B cell (primary cell): ENCODE measurements at regions not wholly inside any gene's neighbourhood (a gene's known extent, or its start where the extent isn't known, plus 50 kb on each side); places are given as distances from the start of the nearest gene placed in this dataset.

Experiments
- ATAC-seq: fragments of 200-7000 bp; cut with Tn5 transposase; one replicate; pipeline ENCODE4 v1.10.0; 2021; ENCODE audit warnings: low read depth, mild to moderate bottlenecking, moderate number of reproducible peaks, moderate library complexity
- CTCF ChIA-PET: fragments of 350-600 bp; sonication (Branson Sonifier 250); formaldehyde crosslinking; loops from one replicate; lab custom pipeline; 2021; ENCODE audit warnings: antibody characterized with exemption, inconsistent platforms; lab: Charles Lee
- POLR2A ChIA-PET: fragments of 350-600 bp; sonication (Branson Sonifier 250); formaldehyde crosslinking; loops from one replicate; lab custom pipeline; 2021; ENCODE audit warnings: antibody characterized with exemption; lab: Charles Lee
- DNase-seq: peaks from one replicate; pipeline ENCODE4 v3.0.0; 2013
- H2AFZ ChIP-seq: 2 replicates; pipeline ENCODE4 v1.6.1; 2012; ENCODE audit warnings: mild to moderate bottlenecking, low read depth, low read length; ENCODE audit not compliant: insufficient read depth, poor library complexity, severe bottlenecking
- H3K27ac ChIP-seq, 2 donors: 1 replicate in 1 of 2; 2 replicates in 1 of 2; pipeline ENCODE4 v1.5.1; 2012 to 2013; ENCODE audit warnings: low read length in 2 of 2, mild to moderate bottlenecking in 2 of 2, moderate library complexity in 1 of 2
- H3K27me3 ChIP-seq, 4 experiments: fragments of 200-600 bp in 1 of 4; sonication (generic) in 1 of 4; replicated peaks in 1 of 4; 1 replicate in 2 of 4; 2 replicates in 2 of 4; pipeline versions ENCODE4 v1.6.1 to v1.7.0; 2013 to 2016; ENCODE audit warnings: low read length in 3 of 4, mild to moderate bottlenecking in 2 of 4, mixed read lengths in 1 of 4, moderate library complexity in 1 of 4; ENCODE audit not compliant: insufficient read depth in 4 of 4, control insufficient read depth in 3 of 4; ENCODE audit errors: control extremely low read depth in 1 of 4
- H3K36me3 ChIP-seq, 2 experiments: replicated peaks in 1 of 2; 1 replicate in 1 of 2; 2 replicates in 1 of 2; pipeline versions ENCODE4 v1.6.1 to v1.7.1; 2013; ENCODE audit warnings: low read length in 1 of 2; ENCODE audit not compliant: insufficient read depth in 2 of 2, control insufficient read depth in 1 of 2; ENCODE audit errors: control extremely low read depth in 1 of 2, extremely low read depth in 1 of 2
- H3K4me1 ChIP-seq, 2 donors: fragments of 200-600 bp in 1 of 2; sonication (generic) in 1 of 2; 1 replicate in 1 of 2; 2 replicates in 1 of 2; pipeline versions ENCODE4 v1.5.1 to v1.6.1; 2013 to 2017; ENCODE audit warnings: low read length in 2 of 2; ENCODE audit not compliant: control insufficient read depth in 2 of 2, insufficient read depth in 2 of 2
- H3K4me2 ChIP-seq: replicated peaks from 2 replicates; pipeline ENCODE3; 2012; ENCODE audit warnings: mild to moderate bottlenecking, low read depth, low read length; ENCODE audit not compliant: poor library complexity, severe bottlenecking
- H3K4me3 ChIP-seq, 5 experiments: fragments of 200-600 bp in 1 of 5; sonication (generic) in 1 of 5; 1 replicate in 3 of 5; 2 replicates in 2 of 5; pipeline versions ENCODE4 v1.5.1 to v1.7.0; 2011 to 2016; ENCODE audit warnings: low read length in 4 of 5, mild to moderate bottlenecking in 4 of 5, low read depth in 2 of 5, control low read depth in 1 of 5, moderate library complexity in 1 of 5; ENCODE audit not compliant: insufficient read depth in 1 of 5; ENCODE audit errors: control extremely low read depth in 1 of 5, extremely low read depth in 1 of 5
- H3K79me2 ChIP-seq: fragments of 200-600 bp; sonication (generic); one replicate; pipeline ENCODE4 v1.6.0; 2016; ENCODE audit warnings: low read length; ENCODE audit not compliant: control insufficient read depth, insufficient read depth
- H3K9ac ChIP-seq: fragments of 200-600 bp; sonication (generic); 2 replicates; pipeline ENCODE4 v1.6.1; 2017; ENCODE audit warnings: mild to moderate bottlenecking, low read length, moderate library complexity
- H3K9me3 ChIP-seq, 3 donors: one replicate each; pipeline versions ENCODE4 v1.6.1 to v1.7.1; 2013; ENCODE audit warnings: low read length in 2 of 3; ENCODE audit not compliant: control insufficient read depth in 2 of 3, insufficient read depth in 1 of 3; ENCODE audit errors: control extremely low read depth in 1 of 3
- H4K20me1 ChIP-seq: 2 replicates; pipeline ENCODE4 v1.6.0; 2012; ENCODE audit warnings: mild to moderate bottlenecking, low read length; ENCODE audit not compliant: insufficient read depth, control insufficient read depth, poor library complexity, severe bottlenecking
- H3K27ac Mint-ChIP-seq: one replicate; pipeline ENCODE4 v1.8.0; 2021; ENCODE audit warnings: mixed read lengths
- H3K27me3 Mint-ChIP-seq: one replicate; pipeline ENCODE4 v1.8.0; 2021; ENCODE audit warnings: mixed read lengths
- H3K4me1 Mint-ChIP-seq: one replicate; pipeline ENCODE4 v1.8.0; 2021; ENCODE audit warnings: mixed read lengths
- H3K4me3 Mint-ChIP-seq: one replicate; pipeline ENCODE4 v1.8.0; 2021; ENCODE audit warnings: mixed read lengths
- H3K9me3 Mint-ChIP-seq: one replicate; pipeline ENCODE4 v1.8.0; 2022; ENCODE audit warnings: mixed read lengths; ENCODE audit not compliant: insufficient read depth
- EZH2 ChIP-seq: IDR thresholded peaks from 2 replicates; pipeline ENCODE4 v1.6.1; 2012; ENCODE audit warnings: borderline replicate concordance, low read depth, mild to moderate bottlenecking, moderate library complexity, low read length; ENCODE audit not compliant: insufficient read depth, poor library complexity, severe bottlenecking
- WGBS: methylation state at CpG from one replicate; pipeline ENCODE4 v1.1.5; 2013; ENCODE audit warnings: missing lambda C conversion rate; ENCODE audit not compliant: insufficient coverage; 5-methylcytosine and 5-hydroxymethylcytosine counted together
- intact Hi-C: fragments of 100-400 bp; cut with micrococcal nuclease; formaldehyde crosslinking; loops from one replicate; pipeline ENCODE4 v1.10.0; 2022
- TF ChIP-seq, protein P1 (sequence below): fragments of 200-600 bp; IDR thresholded peaks from one replicate; pipeline ENCODE4 v1.8.0; 2022; ENCODE audit warnings: antibody characterized with exemption, mild to moderate bottlenecking

DNA sequence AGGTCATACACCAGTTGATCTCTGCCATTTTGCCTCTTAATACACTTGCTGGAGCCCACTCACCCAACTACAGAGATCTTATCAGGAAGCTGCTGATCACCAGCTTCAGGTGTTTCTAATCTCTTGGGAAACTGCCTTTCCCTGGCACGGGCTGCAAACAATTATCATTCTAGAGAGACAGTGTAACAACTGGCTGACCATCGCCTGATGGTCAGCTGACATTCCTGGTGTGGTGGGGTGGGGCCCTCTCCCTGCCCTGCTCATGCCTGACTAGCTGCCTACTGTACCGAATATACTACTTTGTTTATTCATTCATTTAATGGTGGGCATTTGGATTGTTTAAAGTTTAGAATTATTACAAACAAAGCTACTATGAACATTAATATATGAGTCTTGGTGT is 311.5 kb downstream of the CBLN2 start:
- ATAC-seq, result no peak
- 100% methylated on average over 1 of the region's 3 CpGs for WGBS

DNA sequence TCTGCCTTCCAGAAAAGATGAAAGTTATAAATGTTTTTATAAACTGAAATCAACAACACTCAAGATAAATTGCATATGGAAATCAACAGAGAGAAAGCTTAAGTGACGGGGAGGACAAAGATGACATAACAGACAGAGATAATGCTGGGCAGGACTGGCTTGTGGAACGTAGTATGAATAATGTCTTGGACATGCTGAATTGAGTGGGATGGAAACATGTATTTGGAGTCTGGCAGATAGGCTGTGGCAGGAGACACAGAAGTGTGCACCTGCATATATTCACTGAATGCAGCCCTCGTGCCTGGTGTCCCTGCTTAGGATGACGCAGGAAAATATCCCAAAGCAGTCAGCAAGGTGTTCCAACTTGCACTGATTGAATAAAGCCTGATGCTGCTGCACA is 318.2 kb downstream of the CBLN2 start:
- H3K9me3 Mint-ChIP-seq, result peaks cover 5% of the 10 kb centered on the region
- Histone ChIP-seq H3K79me2 (no peaks in the 10 kb centered on the region), H3K27ac (no peak overlapping the region), H3K36me3 (no peaks in the 10 kb centered on the region), H3K4me2 (no peak overlapping the region), H3K9ac (no peak overlapping the region), H3K27me3 (no peaks in the 10 kb centered on the region), H3K4me3 (no peak overlapping the region), H3K4me1 (no peaks in the 10 kb centered on the region), H3K9me3 (no peaks in the 10 kb centered on the region), H4K20me1 (no peaks in the 10 kb centered on the region), H2AFZ (no peak overlapping the region)
- ATAC-seq, result no peak
- intact Hi-C loops, result loop anchor here (2.0 kb wide), 1 partner anchor 21 kb away; no protein-coding TSS in a partner anchor
- TF ChIP-seq, protein P1, sequence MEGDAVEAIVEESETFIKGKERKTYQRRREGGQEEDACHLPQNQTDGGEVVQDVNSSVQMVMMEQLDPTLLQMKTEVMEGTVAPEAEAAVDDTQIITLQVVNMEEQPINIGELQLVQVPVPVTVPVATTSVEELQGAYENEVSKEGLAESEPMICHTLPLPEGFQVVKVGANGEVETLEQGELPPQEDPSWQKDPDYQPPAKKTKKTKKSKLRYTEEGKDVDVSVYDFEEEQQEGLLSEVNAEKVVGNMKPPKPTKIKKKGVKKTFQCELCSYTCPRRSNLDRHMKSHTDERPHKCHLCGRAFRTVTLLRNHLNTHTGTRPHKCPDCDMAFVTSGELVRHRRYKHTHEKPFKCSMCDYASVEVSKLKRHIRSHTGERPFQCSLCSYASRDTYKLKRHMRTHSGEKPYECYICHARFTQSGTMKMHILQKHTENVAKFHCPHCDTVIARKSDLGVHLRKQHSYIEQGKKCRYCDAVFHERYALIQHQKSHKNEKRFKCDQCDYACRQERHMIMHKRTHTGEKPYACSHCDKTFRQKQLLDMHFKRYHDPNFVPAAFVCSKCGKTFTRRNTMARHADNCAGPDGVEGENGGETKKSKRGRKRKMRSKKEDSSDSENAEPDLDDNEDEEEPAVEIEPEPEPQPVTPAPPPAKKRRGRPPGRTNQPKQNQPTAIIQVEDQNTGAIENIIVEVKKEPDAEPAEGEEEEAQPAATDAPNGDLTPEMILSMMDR, result no peak
- no peak for TF ChIP-seq EZH2
- H3K4me1 Mint-ChIP-seq, result no peaks in the 10 kb centered on the region
- POLR2A ChIA-PET, result no interaction called here
- WGBS, result 86% methylated on average over 4 of the region's 4 CpGs
- DNase-seq, result no peak
- CTCF ChIA-PET, result no interaction called here
- no peak overlapping the region for H3K4me3 Mint-ChIP-seq
- H3K27ac Mint-ChIP-seq, result no peak overlapping the region
- no peaks in the 10 kb centered on the region for H3K27me3 Mint-ChIP-seq

More for the DNA sequence above, 311.5 kb downstream of the CBLN2 start:
- no peaks in the 10 kb centered on the region for H3K4me1 ChIP-seq
- no peaks in the 10 kb centered on the region for H3K36me3 ChIP-seq
- no peak for DNase-seq
- H2AFZ ChIP-seq, result no peak overlapping the region
- Mint-ChIP-seq H3K4me1 (no peaks in the 10 kb centered on the region), H3K27me3 (no peaks in the 10 kb centered on the region), H3K27ac (no peak overlapping the region), H3K9me3 (no peaks in the 10 kb centered on the region), H3K4me3 (no peak overlapping the region)
- H4K20me1 ChIP-seq, result no peaks in the 10 kb centered on the region
- TF ChIP-seq EZH2, result no peak
- no peaks in the 10 kb centered on the region for H3K9me3 ChIP-seq
- H3K27ac ChIP-seq, result no peak overlapping the region
- H3K4me2 ChIP-seq, result no peak overlapping the region
- ChIA-PET CTCF (no interaction called here), POLR2A (no interaction called here)
- intact Hi-C loops, result no loop called here
- no peak overlapping the region for H3K9ac ChIP-seq
- no peak overlapping the region for H3K4me3 ChIP-seq
- H3K79me2 ChIP-seq, result no peaks in the 10 kb centered on the region
- no peaks in the 10 kb centered on the region for H3K27me3 ChIP-seq
